ENCODE measurements at regions not wholly inside any gene's neighbourhood (a gene's known extent, or its start where the extent isn't known, plus 50 kb on each side); places are given as distances from the start of the nearest gene placed in this dataset.

DNA sequence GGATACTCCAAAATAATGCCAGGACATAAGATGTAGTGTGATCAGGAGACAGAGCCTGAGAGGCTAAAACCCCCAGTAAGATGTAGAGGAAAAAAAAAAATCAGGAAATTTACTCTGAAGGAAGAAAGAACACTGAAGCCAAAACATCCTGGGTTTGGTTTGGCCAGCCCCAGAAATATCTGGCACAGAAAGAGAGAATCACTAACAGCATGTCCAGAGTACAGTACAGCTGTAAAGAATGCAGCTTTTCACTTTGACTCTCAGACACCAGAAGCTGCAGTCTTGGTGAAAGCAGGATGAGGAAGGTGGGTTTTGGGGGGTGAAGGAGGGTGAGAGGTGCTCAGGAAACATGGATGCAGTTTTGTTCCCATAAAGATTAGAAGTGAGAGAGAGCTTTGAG, 1577.7 kb upstream of the ACVR2A start:
- no TSS peak for BruUV-seq (replicated peaks)

DNA sequence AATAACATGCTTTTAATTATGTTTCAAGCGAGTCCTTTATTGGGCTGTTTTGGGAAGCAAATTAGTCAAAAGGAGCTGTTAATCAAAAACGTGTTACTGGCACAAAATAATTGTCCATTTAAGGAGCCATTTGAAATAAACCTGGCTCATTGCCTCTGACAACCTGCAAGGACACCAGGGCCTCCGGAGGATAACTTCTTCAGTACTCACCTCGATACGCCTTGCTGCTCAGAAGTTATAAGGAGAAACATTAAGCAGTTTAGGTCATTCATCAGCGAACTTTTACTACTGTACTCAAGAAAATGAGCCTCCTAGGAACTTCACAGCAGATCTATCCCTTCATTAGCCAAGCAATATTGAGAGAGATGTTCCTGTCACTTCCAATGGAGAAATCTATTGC, 1579.2 kb upstream of the ACVR2A start:
- Histone ChIP-seq H3K4me2 (no peak overlapping the region), H2AFZ (no peak overlapping the region), H3K4me1 (replicated peaks; ENCODE audit: insufficient read depth) (no peaks in the 10 kb centered on the region), H3K9me3 (ENCODE audit: insufficient read depth, low read depth) (no peaks in the 10 kb centered on the region), H3K27me3 (ENCODE audit: insufficient read depth, low read depth) (no peaks in the 10 kb centered on the region), H3K4me3 (no peak overlapping the region), H3K79me2 (ENCODE audit: low read depth) (no peaks in the 10 kb centered on the region), H3F3A (ENCODE audit: insufficient read depth, low read depth) (no peaks in the 10 kb centered on the region), H4K20me1 (ENCODE audit: insufficient read depth) (no peaks in the 10 kb centered on the region), H3K27ac (no peak overlapping the region), H3K36me3 (ENCODE audit: low read depth) (no peaks in the 10 kb centered on the region), H3K9me2 (ENCODE audit: insufficient read depth) (no peaks in the 10 kb centered on the region)
- intact Hi-C loops (cut with micrococcal nuclease; ENCODE audit: unreplicated experiment), result no loop called here
- POLR2A ChIA-PET (ENCODE audit: unreplicated experiment), result interaction anchor here (0.8 kb wide), 1 partner anchor 25 kb away, joined by 5 read pairs; no protein-coding TSS in a partner anchor
- no peak for DNase-seq
- no TSS peak for BruUV-seq (replicated peaks)
- TF ChIP-seq, protein P1, sequence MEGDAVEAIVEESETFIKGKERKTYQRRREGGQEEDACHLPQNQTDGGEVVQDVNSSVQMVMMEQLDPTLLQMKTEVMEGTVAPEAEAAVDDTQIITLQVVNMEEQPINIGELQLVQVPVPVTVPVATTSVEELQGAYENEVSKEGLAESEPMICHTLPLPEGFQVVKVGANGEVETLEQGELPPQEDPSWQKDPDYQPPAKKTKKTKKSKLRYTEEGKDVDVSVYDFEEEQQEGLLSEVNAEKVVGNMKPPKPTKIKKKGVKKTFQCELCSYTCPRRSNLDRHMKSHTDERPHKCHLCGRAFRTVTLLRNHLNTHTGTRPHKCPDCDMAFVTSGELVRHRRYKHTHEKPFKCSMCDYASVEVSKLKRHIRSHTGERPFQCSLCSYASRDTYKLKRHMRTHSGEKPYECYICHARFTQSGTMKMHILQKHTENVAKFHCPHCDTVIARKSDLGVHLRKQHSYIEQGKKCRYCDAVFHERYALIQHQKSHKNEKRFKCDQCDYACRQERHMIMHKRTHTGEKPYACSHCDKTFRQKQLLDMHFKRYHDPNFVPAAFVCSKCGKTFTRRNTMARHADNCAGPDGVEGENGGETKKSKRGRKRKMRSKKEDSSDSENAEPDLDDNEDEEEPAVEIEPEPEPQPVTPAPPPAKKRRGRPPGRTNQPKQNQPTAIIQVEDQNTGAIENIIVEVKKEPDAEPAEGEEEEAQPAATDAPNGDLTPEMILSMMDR (conservative IDR thresholded peaks at IDR 0.05), result no peak
- TF ChIP-seq EZH2 (IDR thresholded peaks at IDR 0.05; ENCODE audit: low read depth), result no peak
- CTCF ChIA-PET, result no interaction called here

More for the DNA sequence above, 1577.7 kb upstream of the ACVR2A start:
- Histone ChIP-seq H3K27me3 (ENCODE audit: insufficient read depth, low read depth) (no peaks in the 10 kb centered on the region), H3K9me3 (ENCODE audit: insufficient read depth, low read depth) (no peaks in the 10 kb centered on the region), H3F3A (ENCODE audit: insufficient read depth, low read depth) (no peaks in the 10 kb centered on the region), H3K4me3 (no peak overlapping the region), H3K9me2 (ENCODE audit: insufficient read depth) (no peaks in the 10 kb centered on the region), H3K79me2 (ENCODE audit: low read depth) (no peaks in the 10 kb centered on the region), H4K20me1 (ENCODE audit: insufficient read depth) (no peaks in the 10 kb centered on the region), H2AFZ (no peak overlapping the region), H3K36me3 (ENCODE audit: low read depth) (no peaks in the 10 kb centered on the region), H3K27ac (no peak overlapping the region), H3K4me1 (replicated peaks; ENCODE audit: insufficient read depth) (no peaks in the 10 kb centered on the region), H3K4me2 (no peak overlapping the region)
- CTCF ChIA-PET, result no interaction called here
- POLR2A ChIA-PET (ENCODE audit: unreplicated experiment), result no interaction called here
- no peak for TF ChIP-seq EZH2 (IDR thresholded peaks at IDR 0.05; ENCODE audit: low read depth)
- TF ChIP-seq, protein P1 (conservative IDR thresholded peaks at IDR 0.05), result no peak
- intact Hi-C loops (cut with micrococcal nuclease; ENCODE audit: unreplicated experiment), result no loop called here
- DNase-seq, result no peak

DNA sequence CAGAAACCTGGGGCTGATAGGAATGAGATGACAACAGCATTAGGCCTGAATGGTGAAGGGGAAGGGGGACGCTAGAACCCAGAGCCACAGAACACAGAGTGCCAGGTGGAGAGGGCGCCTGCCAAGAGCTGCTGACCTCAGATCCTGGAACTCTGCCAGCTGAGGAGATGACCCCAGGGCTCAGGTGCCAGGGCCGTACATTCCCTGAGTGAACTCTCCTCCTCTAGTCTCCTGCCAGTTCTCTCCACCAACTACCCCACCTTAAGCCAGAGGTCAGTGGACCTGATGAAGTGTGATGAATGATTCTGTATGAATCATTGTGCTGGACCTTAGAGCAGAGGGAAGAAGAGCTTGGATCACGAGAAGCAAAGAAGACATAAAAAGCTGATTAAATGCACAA, 1582.2 kb upstream of the ACVR2A start:
- CTCF ChIA-PET, result no interaction called here

More for the DNA sequence above, 1582.2 kb upstream of the ACVR2A start:
- intact Hi-C loops (cut with micrococcal nuclease; ENCODE audit: unreplicated experiment), result no loop called here
- H3K27ac ChIP-seq, result no peak overlapping the region
- DNase-seq, result no peak
- H4K20me1 ChIP-seq (ENCODE audit: insufficient read depth), result no peaks in the 10 kb centered on the region
- H3F3A ChIP-seq (ENCODE audit: insufficient read depth, low read depth), result no peaks in the 10 kb centered on the region
- H3K36me3 ChIP-seq (ENCODE audit: low read depth), result no peaks in the 10 kb centered on the region
- no peaks in the 10 kb centered on the region for H3K9me3 ChIP-seq (ENCODE audit: insufficient read depth, low read depth)
- H3K4me3 ChIP-seq, result no peak overlapping the region
- TF ChIP-seq, protein P1 (conservative IDR thresholded peaks at IDR 0.05), result no peak
- TF ChIP-seq EZH2 (IDR thresholded peaks at IDR 0.05; ENCODE audit: low read depth), result no peak
- POLR2A ChIA-PET (ENCODE audit: unreplicated experiment), result no interaction called here
- no peaks in the 10 kb centered on the region for H3K79me2 ChIP-seq (ENCODE audit: low read depth)
- H3K4me2 ChIP-seq, result no peak overlapping the region
- H3K27me3 ChIP-seq (ENCODE audit: insufficient read depth, low read depth), result no peaks in the 10 kb centered on the region
- no TSS peak for BruUV-seq (replicated peaks)
- no peak overlapping the region for H2AFZ ChIP-seq
- no peaks in the 10 kb centered on the region for H3K4me1 ChIP-seq (replicated peaks; ENCODE audit: insufficient read depth)
- H3K9me2 ChIP-seq (ENCODE audit: insufficient read depth), result no peaks in the 10 kb centered on the region
